Stimulated activated CD4-positive, alpha-beta T cell treated with anti-CD3 and anti-CD28 coated beads, TNF-alpha, amount 100 ng/mL, for 48 hours (primary cell): ENCODE measurements at regions not wholly inside any gene's neighbourhood (a gene's known extent, or its start where the extent isn't known, plus 50 kb on each side); places are given as distances from the start of the nearest gene placed in this dataset.

ENCODE experiments used
- DNase-seq, 3 donors: peaks; one replicate each; pipeline ENCODE4 v3.0.0-alpha.2; 2020; ENCODE audit warnings: low read depth in 3 of 3

DNA sequence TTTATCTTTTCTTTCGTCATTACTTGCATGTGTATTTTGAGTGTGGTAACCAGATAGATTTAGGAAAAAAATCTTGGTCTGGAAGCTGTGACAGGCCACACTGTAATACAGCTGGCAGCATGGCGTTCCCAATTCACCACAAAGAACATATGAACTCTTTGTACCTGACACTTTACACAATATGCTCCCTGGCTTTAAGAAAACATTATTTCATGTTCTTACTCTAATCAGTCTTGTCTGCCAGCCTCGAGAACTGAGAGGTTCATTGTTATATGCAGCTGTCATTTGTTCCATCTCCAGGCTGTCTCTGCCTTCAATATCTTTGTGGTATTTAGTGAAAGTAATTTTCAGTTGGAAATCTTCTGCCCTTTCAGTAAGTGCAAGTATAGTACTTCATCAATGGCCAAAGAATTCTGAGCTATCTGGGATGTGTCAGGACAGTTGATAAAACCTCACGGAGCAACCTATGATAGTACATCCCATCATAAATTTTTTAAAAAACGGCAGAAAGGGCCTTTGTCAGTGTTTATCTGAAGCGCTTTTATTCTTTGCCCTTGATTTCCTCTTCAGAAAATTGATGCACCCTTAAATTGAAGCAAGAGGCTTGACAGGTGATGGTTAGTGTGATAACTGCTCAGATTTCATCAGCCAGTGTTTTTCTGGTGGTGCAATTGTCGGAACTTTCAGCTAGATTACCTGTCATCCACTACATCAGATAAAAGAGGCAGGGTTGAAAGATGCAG is 146.3 kb upstream of the SP8 start:
- no peak for DNase-seq

- no peak for DNase-seq
Observed at GRCh38 chr7:20945451-20945850, 158.8 kb upstream of the SP8 start.

- DNase-seq, result no peak
Observed at GRCh38 chr7:20952916-20953315, 166.2 kb upstream of the SP8 start.

DNA sequence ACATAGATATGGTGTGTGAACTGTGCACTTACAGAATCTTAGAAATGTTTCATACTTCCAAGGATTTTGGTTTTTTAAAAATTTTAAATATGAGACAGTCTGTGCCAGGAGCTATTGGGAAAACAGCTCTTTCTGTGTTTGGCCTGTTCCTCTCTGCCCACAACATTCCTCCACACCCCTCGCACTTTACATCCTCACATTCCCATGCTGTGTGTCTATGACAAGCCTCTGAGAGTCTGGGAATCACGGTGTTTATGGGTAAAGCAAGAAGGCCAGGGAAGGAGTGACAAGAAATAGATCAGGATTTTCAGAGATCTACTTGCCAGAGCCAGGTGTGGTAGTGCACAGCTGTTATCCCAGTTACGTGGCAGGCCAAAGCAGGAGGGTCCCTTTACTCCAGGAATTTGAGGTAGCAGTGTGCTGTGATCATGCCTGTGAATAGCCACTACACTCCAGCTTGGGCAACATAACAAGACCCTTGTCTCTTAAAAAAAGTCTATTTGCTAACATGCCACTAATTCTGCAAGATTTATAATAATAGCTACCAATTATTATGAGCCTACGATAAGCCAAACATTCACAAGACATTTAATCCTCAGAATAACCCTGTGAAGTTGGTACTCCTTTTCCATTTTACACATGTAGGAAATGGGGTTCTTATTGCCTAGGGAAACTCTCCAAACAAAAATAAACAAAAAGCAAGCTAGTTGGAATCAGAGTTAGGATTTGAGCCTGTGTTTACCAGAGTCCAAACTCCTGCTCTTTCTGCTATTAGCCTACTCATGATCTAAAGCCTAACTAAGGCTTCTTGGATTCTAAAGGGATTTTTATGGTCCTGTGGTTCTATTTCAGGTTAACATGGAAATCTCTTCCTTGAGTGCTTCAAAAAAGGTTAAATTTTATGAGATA is 168.3 kb upstream of the SP8 start:
- no peak for DNase-seq

DNA sequence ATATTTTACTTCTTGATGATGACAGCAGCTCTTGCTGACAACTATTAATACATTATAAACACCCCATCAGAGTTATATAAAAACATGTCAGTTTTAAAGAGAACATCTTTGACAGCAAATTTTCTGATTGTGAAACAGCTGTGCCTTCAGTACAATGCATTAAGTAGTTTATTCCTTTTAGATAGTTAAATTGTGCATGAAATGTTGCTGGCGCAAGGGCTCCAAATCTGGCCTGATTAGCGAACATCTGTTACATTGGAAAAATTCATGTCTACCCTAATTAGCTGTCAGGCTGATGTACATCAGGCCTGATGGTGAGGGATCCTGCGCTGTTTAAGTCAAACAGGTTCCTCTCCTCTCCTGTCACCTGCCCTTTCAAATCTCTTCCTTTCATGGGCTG is 171.9 kb upstream of the SP8 start:
- no peak for DNase-seq

DNA sequence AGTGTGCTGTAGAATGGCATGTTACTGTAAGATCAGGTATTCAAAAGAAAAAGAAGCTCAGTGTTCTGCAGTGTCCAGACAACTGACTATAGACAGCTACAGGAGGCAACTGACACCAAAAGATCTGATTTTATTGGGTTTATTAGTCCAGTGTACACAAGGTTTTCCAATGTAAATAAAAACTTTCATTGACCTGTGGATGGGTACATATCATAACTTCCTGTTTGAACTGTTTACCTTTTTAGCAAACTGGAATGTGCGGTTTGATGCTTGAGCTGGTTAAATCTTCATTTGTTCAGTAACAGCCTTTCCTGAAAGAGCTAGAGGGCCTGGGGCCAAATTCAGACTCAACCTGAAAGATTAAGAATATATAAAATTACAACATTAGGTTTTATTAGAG is 172.6 kb upstream of the SP8 start:
- DNase-seq, result no peak

- no peak for DNase-seq
Observed at GRCh38 chr7:20963556-20964280, 177.0 kb upstream of the SP8 start.

DNA sequence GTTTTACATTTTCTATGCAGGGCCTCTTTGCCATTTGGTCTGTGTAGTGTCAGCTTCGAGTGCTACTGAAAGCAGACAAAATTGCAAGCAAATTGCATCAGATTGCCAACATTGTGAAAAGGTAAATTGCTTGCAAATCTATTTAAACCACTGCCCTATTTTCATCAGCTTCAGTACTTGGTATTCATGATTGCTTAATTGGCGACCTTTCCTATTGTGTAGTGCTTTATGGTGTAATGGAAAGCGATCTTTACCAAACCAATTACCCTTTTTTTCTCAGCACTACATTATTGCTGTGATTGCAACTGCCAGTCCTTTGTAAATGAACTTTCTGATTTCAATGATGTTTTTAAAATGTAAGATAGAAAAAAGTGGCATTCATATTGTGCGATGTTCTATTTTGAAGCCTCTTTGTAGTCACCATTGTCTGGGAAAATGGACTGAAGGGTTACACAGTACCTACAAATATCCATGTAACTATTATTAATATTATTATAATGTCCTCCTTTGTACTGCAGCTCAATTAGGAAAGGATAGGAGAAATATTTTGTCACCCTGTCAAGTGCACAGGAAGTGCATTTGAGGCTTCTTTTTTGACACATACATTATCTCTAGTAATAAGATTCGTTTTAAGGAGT is 177.7 kb upstream of the SP8 start:
- no peak for DNase-seq

- no peak for DNase-seq
Observed at GRCh38 chr7:20971219-20971618, 184.5 kb upstream of the SP8 start.

DNA sequence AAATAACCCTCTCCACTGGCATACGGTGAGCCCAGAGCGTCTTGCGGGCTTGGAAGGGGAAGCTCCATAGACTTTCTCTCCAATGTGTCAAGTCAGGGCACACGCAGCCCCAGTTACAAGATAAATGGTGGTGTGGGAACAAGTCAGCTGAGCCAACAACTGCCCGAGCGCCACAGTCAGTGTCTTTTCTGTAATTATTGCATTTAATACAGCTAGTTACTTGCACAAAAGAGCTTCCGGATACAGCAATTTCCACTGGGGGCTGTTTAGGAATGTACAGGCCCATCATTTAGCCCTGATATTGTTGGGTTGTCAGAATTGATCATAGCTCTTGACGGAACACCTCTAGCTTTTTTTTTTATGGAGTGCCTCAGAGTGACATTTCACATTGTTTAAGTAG is 193.5 kb upstream of the SP8 start:
- no peak for DNase-seq

GRCh38 chr7:20980668-20981264 is 194.1 kb upstream of the SP8 start:
- no peak for DNase-seq

DNA sequence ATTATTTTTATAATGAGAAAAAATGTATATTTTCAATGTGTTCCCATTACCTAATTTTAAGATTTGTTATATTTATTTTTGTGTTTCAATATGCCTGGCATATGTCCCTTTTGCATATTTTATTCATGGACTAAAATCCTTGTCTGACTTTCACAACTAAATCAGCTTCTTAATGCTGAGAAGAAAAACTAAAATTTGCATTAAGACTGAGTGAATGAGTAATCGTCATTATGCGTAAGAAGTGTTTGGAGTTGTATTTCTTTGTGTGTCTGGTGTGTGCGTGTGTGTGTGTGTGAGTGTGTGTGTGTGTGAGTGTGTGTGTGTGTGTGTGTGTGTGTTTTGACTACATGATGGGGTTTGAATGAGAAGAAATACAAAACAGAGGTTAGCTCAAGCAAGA is 201.7 kb upstream of the SP8 start:
- no peak for DNase-seq

DNA sequence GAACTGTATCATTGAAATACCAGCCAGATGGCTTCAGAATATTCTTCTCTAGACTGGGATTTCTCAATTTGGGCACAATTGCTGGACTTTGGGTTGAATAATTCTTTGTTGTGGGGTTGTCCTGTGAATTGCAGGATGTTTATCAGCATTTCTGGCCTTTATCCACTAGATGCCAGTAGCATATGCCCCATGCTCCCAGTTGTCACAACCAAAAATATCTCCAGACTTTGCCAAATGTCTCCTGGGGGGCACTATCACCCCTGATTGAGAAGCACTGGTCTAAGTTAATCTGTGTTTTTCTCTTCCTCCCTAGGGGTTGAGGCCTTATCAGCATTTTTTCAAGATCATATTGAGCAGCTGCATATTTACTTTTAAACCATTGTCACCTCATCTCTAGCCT is 204.9 kb upstream of the SP8 start:
- no peak for DNase-seq

GRCh38 chr7:20993693-20994092 is 207.0 kb upstream of the SP8 start:
- DNase-seq, result no peak

DNA sequence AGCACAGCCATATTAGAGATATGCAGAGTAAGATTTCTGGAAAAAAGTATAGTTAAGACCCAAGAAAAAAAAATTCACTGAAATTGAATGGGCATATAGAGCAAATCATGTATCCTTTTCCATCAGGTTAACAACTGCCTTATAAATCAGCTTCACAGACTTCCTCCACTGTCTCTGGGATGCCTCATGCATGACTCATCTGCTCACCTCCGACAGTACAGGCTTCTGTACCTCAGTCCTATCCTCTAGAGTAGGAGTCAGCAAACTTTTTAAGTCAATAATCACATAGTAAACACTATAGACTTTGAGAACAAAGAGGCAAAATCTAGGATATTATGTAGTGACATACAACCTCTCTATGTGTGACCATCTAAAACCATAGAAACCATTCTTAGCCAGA is 211.6 kb upstream of the SP8 start:
- no peak for DNase-seq

- DNase-seq, result no peak
Observed at GRCh38 chr7:21011153-21011552, 224.5 kb upstream of the SP8 start.

DNA sequence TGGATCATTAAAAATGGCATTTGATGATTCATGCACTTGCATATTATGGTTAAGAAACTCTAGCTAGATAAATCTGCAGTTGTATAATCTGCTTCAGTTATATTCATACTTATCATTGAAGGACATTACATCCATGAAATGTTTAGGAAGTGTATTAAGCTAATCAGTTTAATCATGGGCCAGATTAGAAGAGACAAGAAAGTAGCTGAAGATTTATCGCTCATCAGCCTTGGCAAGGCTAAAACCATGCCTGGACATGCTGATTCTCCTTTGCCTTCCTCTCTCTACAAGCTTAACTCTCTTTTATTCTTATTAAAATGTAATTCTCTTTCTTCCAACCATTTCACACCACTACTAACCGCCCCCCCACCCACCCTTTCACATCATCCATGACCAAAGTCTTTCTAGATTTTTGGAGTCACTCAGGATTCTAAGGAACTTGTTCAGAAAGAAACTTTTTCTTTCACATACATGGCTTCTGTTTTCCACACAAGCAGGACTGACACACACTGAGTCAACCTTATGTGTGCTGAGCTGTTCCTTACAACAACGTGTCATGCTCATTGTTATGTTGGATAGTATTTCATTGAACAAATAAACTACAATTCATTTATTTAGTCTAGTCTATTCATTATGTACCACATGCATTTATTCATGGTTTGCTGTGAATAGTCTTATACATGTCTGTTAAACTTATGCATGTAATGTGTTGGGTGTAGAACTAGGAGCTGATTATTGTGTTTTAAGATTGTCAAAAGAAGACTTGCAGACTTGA is 227.3 kb upstream of the SP8 start:
- no peak for DNase-seq

DNA sequence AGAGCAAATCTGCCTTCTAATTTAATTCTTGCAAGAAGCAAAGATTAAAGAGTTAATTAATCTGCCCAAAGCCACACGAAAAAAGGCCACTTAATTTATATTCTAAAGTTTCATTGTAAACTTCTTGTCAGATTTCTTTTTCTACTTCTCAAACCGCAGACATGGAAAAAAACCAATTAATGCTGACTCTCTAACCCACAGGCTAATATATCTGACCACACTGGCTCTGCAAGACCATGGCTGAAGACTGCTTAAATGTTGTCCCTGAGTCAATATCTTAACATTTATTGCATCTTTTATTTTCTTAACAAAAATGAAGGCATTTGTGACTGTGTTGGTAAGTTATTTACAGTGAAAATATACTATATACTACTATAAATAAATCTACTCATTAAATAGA is 234.0 kb upstream of the SP8 start:
- DNase-seq, result no peak

DNA sequence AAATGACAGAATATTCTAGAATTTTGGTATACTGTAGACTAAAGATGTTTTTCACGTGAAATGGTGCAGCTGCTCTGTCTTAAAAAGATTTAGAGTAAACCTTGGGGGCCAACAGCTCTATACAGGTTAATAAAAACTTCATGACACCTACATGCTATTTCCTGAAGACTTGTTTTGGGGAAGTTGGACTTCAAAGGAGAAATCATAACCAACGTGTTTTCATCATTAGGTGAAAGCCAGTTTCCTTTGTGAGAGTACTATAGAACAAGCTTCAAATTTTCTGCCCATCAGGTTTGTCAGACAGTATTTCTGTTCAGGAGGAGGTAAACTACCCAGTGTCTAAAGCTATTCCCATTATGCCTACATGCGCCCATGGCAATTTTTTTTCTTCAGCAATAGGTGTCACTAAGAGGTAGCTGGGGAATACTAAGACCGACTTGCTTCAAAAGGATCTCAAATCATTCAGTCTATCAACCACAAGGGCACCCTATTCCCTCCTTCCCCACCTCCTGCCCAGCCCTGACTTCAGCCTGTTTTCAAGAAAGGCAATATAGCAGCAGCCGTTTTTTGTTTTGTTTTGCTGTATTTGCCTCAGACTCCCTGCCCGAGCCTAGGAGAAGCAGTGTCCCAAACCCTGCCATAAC is 237.3 kb upstream of the SP8 start:
- no peak for DNase-seq

- no peak for DNase-seq
Observed at GRCh38 chr7:21024485-21024867, 237.8 kb upstream of the SP8 start.
